ENCODE measurements at regions not wholly inside any gene's neighbourhood (a gene's known extent, or its start where the extent isn't known, plus 50 kb on each side); places are given as distances from the start of the nearest gene placed in this dataset.

- Histone ChIP-seq H4K20me1 (ENCODE audit: control insufficient read depth, extremely low read depth, insufficient read depth, low read length) (no peaks in the 10 kb centered on the region), H3K9ac (ENCODE audit: control insufficient read depth, extremely low read depth, insufficient read depth, low read length) (no peak overlapping the region), H3K9me1 (ENCODE audit: control insufficient read depth, extremely low read depth, insufficient read depth, low read length) (no peaks in the 10 kb centered on the region), H3K9me3 (ENCODE audit: control insufficient read depth, low read depth, low read length) (no peaks in the 10 kb centered on the region), H3K4me3 (ENCODE audit: control insufficient read depth in 2 of 3, extremely low read depth in 1 of 3, insufficient read depth in 2 of 3, low read depth in 1 of 3, low read length in 3 of 3) (peak overlapping the region in 1 of 3 experiments; percentile 57), H3K79me2 (ENCODE audit: control insufficient read depth, insufficient read depth, low read length) (no peaks in the 10 kb centered on the region), H2AFZ (ENCODE audit: control insufficient read depth, low read length) (peak overlapping the region; percentile 95), H3K4me1 (ENCODE audit: control insufficient read depth, extremely low read depth, insufficient read depth, low read length) (no peaks in the 10 kb centered on the region), H3K36me3 (ENCODE audit: control insufficient read depth in 2 of 2, extremely low read depth in 1 of 2, insufficient read depth in 2 of 2, low read length in 2 of 2) (no peaks in the 10 kb centered on the region), H3K27ac (ENCODE audit: control insufficient read depth, insufficient read depth, low read length) (no peak overlapping the region), H3K27me3 (ENCODE audit: control insufficient read depth, extremely low read depth, insufficient read depth, low read length) (no peaks in the 10 kb centered on the region), H3K4me2 (ENCODE audit: control insufficient read depth, extremely low read depth, insufficient read depth, low read depth, low read length) (peak overlapping the region; percentile 79)
- FAIRE-seq (peak; percentile 44), DNase-seq (ENCODE audit: low read depth, low spot score) (no peak)
- TF ChIP-seq CTCF (optimal IDR thresholded peaks at IDR 0.05 in 1 of 3, IDR thresholded peaks at IDR 0.05 in 1 of 3, conservative IDR thresholded peaks at IDR 0.05 in 1 of 3; ENCODE audit: extremely low read depth in 1 of 3, insufficient read depth in 2 of 3, low read length in 3 of 3) (no peak), EZH2 (IDR thresholded peaks at IDR 0.05; ENCODE audit: low read length) (no peak)
- dilution Hi-C loops (cut with MboI; ENCODE audit: extremely low pct_ligation_motif_present, low sequenced_read_pairs): no loop called here
Measured at GRCh38 chr17:53570731-53571130, 252.0 kb upstream of the KIF2B start.

- Histone ChIP-seq H3K79me2 (ENCODE audit: control insufficient read depth, insufficient read depth, low read length) (no peaks in the 10 kb centered on the region), H3K4me1 (ENCODE audit: control insufficient read depth, extremely low read depth, insufficient read depth, low read length) (no peaks in the 10 kb centered on the region), H3K27ac (ENCODE audit: control insufficient read depth, insufficient read depth, low read length) (no peak overlapping the region), H3K4me2 (ENCODE audit: control insufficient read depth, extremely low read depth, insufficient read depth, low read depth, low read length) (no peak overlapping the region), H3K9me1 (ENCODE audit: control insufficient read depth, extremely low read depth, insufficient read depth, low read length) (no peaks in the 10 kb centered on the region), H3K36me3 (ENCODE audit: control insufficient read depth in 2 of 2, extremely low read depth in 1 of 2, insufficient read depth in 2 of 2, low read length in 2 of 2) (no peaks in the 10 kb centered on the region), H3K27me3 (ENCODE audit: control insufficient read depth, extremely low read depth, insufficient read depth, low read length) (no peaks in the 10 kb centered on the region), H4K20me1 (ENCODE audit: control insufficient read depth, extremely low read depth, insufficient read depth, low read length) (no peaks in the 10 kb centered on the region), H3K9ac (ENCODE audit: control insufficient read depth, extremely low read depth, insufficient read depth, low read length) (no peak overlapping the region), H2AFZ (ENCODE audit: control insufficient read depth, low read length) (no peak overlapping the region), H3K4me3 (ENCODE audit: control insufficient read depth in 2 of 3, extremely low read depth in 1 of 3, insufficient read depth in 2 of 3, low read depth in 1 of 3, low read length in 3 of 3) (no peak overlapping the region), H3K9me3 (ENCODE audit: control insufficient read depth, low read depth, low read length) (no peaks in the 10 kb centered on the region)
- TF ChIP-seq CTCF (optimal IDR thresholded peaks at IDR 0.05 in 1 of 3, IDR thresholded peaks at IDR 0.05 in 1 of 3, conservative IDR thresholded peaks at IDR 0.05 in 1 of 3; ENCODE audit: extremely low read depth in 1 of 3, insufficient read depth in 2 of 3, low read length in 3 of 3) (no peak), EZH2 (IDR thresholded peaks at IDR 0.05; ENCODE audit: low read length) (no peak)
- DNase-seq (ENCODE audit: low read depth, low spot score) (no peak), FAIRE-seq (peak; percentile 64)
- dilution Hi-C loops (cut with MboI; ENCODE audit: extremely low pct_ligation_motif_present, low sequenced_read_pairs): no loop called here
Measured at GRCh38 chr17:53560953-53561352, 261.8 kb upstream of the KIF2B start.
